ENCODE measurements at regions not wholly inside any gene's neighbourhood (a gene's known extent, or its start where the extent isn't known, plus 50 kb on each side); places are given as distances from the start of the nearest gene placed in this dataset.

- TF ChIP-seq CTCF (IDR thresholded peaks at IDR 0.05; ENCODE audit: control insufficient read depth, extremely low read depth, insufficient read depth): no peak
- H3K4me3 ChIP-seq (ENCODE audit: low read depth, low read length): no peak overlapping the region
- DNase-seq (ENCODE audit: low read depth): no peak
These were observed 238.0 kb upstream of the LRIG1 start for GRCh38 chr3:66738625-66739365.

DNA sequence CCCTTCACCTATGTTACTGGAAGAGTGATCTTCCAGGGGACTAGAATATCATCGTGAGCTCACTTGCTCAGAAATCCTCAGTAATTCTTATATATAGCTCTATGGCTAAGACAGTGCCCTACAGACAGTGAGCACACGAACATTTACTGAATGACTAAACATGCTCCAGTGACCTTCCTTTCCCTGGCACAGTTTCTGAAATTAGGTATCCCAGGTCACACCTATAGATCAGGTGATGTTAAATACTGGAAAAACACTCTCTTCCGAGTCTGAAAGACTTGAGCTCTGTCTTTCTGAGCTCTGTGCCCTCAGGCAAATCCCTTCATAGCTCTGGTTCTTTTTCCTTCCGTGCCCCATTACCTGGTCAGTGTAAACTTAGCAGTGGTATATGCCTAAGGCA lies 239.4 kb upstream of the LRIG1 start:
- no peak for DNase-seq (ENCODE audit: low read depth)
- TF ChIP-seq CTCF (IDR thresholded peaks at IDR 0.05; ENCODE audit: control insufficient read depth, extremely low read depth, insufficient read depth): no peak
- no peak overlapping the region for H3K4me3 ChIP-seq (ENCODE audit: low read depth, low read length)

DNA sequence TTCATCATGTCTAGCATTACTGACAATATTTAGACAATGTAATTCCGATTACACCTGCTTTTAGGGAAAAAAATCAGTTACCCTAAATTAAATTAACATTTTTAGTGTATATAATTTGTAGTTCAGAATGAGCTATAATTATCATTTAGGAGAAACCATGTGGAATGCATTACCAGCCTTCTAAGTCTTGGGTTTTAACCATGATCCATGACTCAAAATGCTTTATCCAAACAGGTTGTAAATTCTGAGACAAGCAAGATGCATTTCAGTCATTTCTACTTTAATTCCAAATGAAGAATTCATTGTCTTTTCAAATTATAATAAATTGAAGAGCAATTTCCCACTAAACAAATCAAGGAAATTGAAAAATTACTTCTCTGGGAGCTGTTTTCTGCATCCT lies 243.7 kb upstream of the LRIG1 start:
- no peak for TF ChIP-seq CTCF (IDR thresholded peaks at IDR 0.05; ENCODE audit: control insufficient read depth, extremely low read depth, insufficient read depth)
- no peak for DNase-seq (ENCODE audit: low read depth)
- H3K4me3 ChIP-seq (ENCODE audit: low read depth, low read length): no peak overlapping the region

- TF ChIP-seq CTCF (IDR thresholded peaks at IDR 0.05; ENCODE audit: control insufficient read depth, extremely low read depth, insufficient read depth): no peak
- H3K4me3 ChIP-seq (ENCODE audit: low read depth, low read length): no peak overlapping the region
- DNase-seq (ENCODE audit: low read depth): no peak
These were observed 244.2 kb upstream of the LRIG1 start for GRCh38 chr3:66744986-66745385.

DNA sequence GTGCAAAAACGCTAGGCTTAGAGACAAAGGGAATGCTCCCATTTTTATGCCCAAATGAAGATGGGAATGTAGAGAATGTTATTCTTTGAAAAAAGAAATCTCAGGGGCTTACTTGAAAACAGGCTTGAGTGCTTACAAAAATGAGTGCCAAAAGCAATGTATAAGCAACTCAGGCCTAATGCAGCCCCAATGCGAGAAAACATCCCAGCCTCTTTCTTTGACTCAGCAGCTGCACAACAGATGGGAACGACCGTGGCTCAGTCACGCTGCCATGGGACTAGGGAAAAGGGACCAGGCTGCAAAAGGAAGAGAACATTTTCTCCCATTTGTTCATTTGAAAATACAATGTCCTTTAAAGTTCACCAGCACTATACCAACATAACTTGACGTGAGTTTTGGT lies 246.4 kb upstream of the LRIG1 start:
- no peak for TF ChIP-seq CTCF (IDR thresholded peaks at IDR 0.05; ENCODE audit: control insufficient read depth, extremely low read depth, insufficient read depth)
- no peak overlapping the region for H3K4me3 ChIP-seq (ENCODE audit: low read depth, low read length)
- no peak for DNase-seq (ENCODE audit: low read depth)

GRCh38 chr3:66747696-66748095 lies 246.9 kb upstream of the LRIG1 start:
- H3K4me3 ChIP-seq (ENCODE audit: low read depth, low read length): no peak overlapping the region
- no peak for TF ChIP-seq CTCF (IDR thresholded peaks at IDR 0.05; ENCODE audit: control insufficient read depth, extremely low read depth, insufficient read depth)
- no peak for DNase-seq (ENCODE audit: low read depth)

All from LNCaP clone FGC (cell line).